Skeletal muscle tissue (tissue), 3 donors: ENCODE measurements at regions not wholly inside any gene's neighbourhood (a gene's known extent, or its start where the extent isn't known, plus 50 kb on each side); places are given as distances from the start of the nearest gene placed in this dataset.

Experiments used
- H3K27ac ChIP-seq: one replicate; pipeline ENCODE4 v1.7.0; 2013; ENCODE audit warnings: mild to moderate bottlenecking, low read depth, low read length, inconsistent platforms
- H3K27me3 ChIP-seq, 3 donors: one replicate each; pipeline ENCODE4 v1.7.0; 2013; ENCODE audit warnings: low read length in 3 of 3; ENCODE audit not compliant: control insufficient read depth in 3 of 3, insufficient read depth in 3 of 3
- H3K36me3 ChIP-seq, 3 donors: one replicate each; pipeline ENCODE4 v1.7.0; 2013; ENCODE audit warnings: low read length in 3 of 3; ENCODE audit not compliant: control insufficient read depth in 3 of 3, insufficient read depth in 3 of 3
- H3K4me1 ChIP-seq, 3 donors: one replicate each; pipeline ENCODE4 v1.7.0; 2013; ENCODE audit warnings: low read length in 3 of 3, mild to moderate bottlenecking in 3 of 3; ENCODE audit not compliant: control insufficient read depth in 3 of 3, insufficient read depth in 3 of 3
- H3K4me3 ChIP-seq, 3 donors: one replicate each; pipeline ENCODE4 v1.7.0; 2013; ENCODE audit warnings: low read length in 3 of 3
- H3K9ac ChIP-seq, 3 donors: one replicate each; pipeline ENCODE4 v1.7.0; 2013; ENCODE audit warnings: low read length in 3 of 3, mild to moderate bottlenecking in 3 of 3, moderate library complexity in 2 of 3, low read depth in 1 of 3
- H3K9me3 ChIP-seq, 3 donors: one replicate each; pipeline ENCODE4 v1.7.0; 2013; ENCODE audit warnings: low read length in 3 of 3; ENCODE audit not compliant: control insufficient read depth in 3 of 3
- donor health status: Osteomylitis.

GRCh38 chrX:139203651-139204570 lies 326.6 kb upstream of the F9 start:
- Histone ChIP-seq H3K9ac (peak overlapping the region; percentile 43 to 80 (median 75)), H3K27ac (peak overlapping the region; percentile 80), H3K9me3 (no peaks in the 10 kb centered on the region), H3K36me3 (no peaks in the 10 kb centered on the region), H3K4me3 (peak overlapping the region; percentile 51 to 70 (median 64)), H3K4me1 (peaks cover 0 to 6% (median 6%) of the 10 kb centered on the region in 3 donors), H3K27me3 (peaks cover 0 to 4% (median 0%) of the 10 kb centered on the region in 3 donors)

GRCh38 chrX:139202742-139203420 lies 327.7 kb upstream of the F9 start:
- Histone ChIP-seq H3K9me3 (no peaks in the 10 kb centered on the region), H3K27me3 (peaks cover 0 to 4% (median 0%) of the 10 kb centered on the region in 3 donors), H3K36me3 (no peaks in the 10 kb centered on the region), H3K4me3 (no peak overlapping the region), H3K9ac (peak overlapping the region in 1 of 3 donors; percentile 33), H3K4me1 (peaks cover 0 to 6% (median 6%) of the 10 kb centered on the region in 3 donors), H3K27ac (peak overlapping the region; percentile 5)

GRCh38 chrX:139201924-139202323 lies 328.6 kb upstream of the F9 start:
- H3K27ac ChIP-seq, result no peak overlapping the region
- no peaks in the 10 kb centered on the region for H3K36me3 ChIP-seq
- H3K27me3 ChIP-seq, result peaks cover 0 to 1% (median 0%) of the 10 kb centered on the region in 3 donors

GRCh38 chrX:139200793-139201192 lies 329.7 kb upstream of the F9 start:
- H3K27me3 ChIP-seq, result no peaks in the 10 kb centered on the region
- no peak overlapping the region for H3K27ac ChIP-seq
- H3K9ac ChIP-seq, result no peak overlapping the region
- no peaks in the 10 kb centered on the region for H3K9me3 ChIP-seq
- H3K4me1 ChIP-seq, result peaks cover 0 to 11% (median 6%) of the 10 kb centered on the region in 3 donors
- H3K36me3 ChIP-seq, result no peaks in the 10 kb centered on the region
- H3K4me3 ChIP-seq, result no peak overlapping the region

More at GRCh38 chrX:139201924-139202323, 328.6 kb upstream of the F9 start:
- H3K4me1 ChIP-seq, result peaks cover 0 to 6% (median 6%) of the 10 kb centered on the region in 3 donors
- H3K4me3 ChIP-seq, result no peak overlapping the region
- H3K9ac ChIP-seq, result no peak overlapping the region
- H3K9me3 ChIP-seq, result no peaks in the 10 kb centered on the region

- no peak overlapping the region for H3K27ac ChIP-seq
- no peaks in the 10 kb centered on the region for H3K27me3 ChIP-seq
- no peaks in the 10 kb centered on the region for H3K9me3 ChIP-seq
Measured at GRCh38 chrX:139200346-139200745, 330.2 kb upstream of the F9 start.

GRCh38 chrX:139199933-139200332 lies 330.6 kb upstream of the F9 start:
- H3K27ac ChIP-seq, result peak overlapping the region; percentile 38

More at GRCh38 chrX:139200346-139200745, 330.2 kb upstream of the F9 start:
- Histone ChIP-seq H3K9ac (no peak overlapping the region), H3K4me1 (peaks cover 0 to 11% (median 6%) of the 10 kb centered on the region in 3 donors), H3K36me3 (no peaks in the 10 kb centered on the region), H3K4me3 (no peak overlapping the region)

GRCh38 chrX:139198936-139199335 lies 331.6 kb upstream of the F9 start:
- Histone ChIP-seq H3K4me3 (no peak overlapping the region), H3K36me3 (no peaks in the 10 kb centered on the region), H3K9me3 (no peaks in the 10 kb centered on the region), H3K27ac (no peak overlapping the region), H3K9ac (no peak overlapping the region), H3K27me3 (no peaks in the 10 kb centered on the region), H3K4me1 (peaks cover 0 to 11% (median 6%) of the 10 kb centered on the region in 3 donors)

More at GRCh38 chrX:139199933-139200332, 330.6 kb upstream of the F9 start:
- no peaks in the 10 kb centered on the region for H3K27me3 ChIP-seq
- no peak overlapping the region for H3K9ac ChIP-seq
- H3K4me1 ChIP-seq, result peaks cover 0 to 11% (median 6%) of the 10 kb centered on the region in 3 donors
- no peak overlapping the region for H3K4me3 ChIP-seq
- H3K9me3 ChIP-seq, result no peaks in the 10 kb centered on the region
- no peaks in the 10 kb centered on the region for H3K36me3 ChIP-seq

GRCh38 chrX:139196890-139197289 lies 333.6 kb upstream of the F9 start:
- Histone ChIP-seq H3K9ac (no peak overlapping the region), H3K36me3 (no peaks in the 10 kb centered on the region), H3K27ac (no peak overlapping the region), H3K4me1 (peaks cover 0 to 13% (median 6%) of the 10 kb centered on the region in 3 donors), H3K4me3 (no peak overlapping the region), H3K9me3 (no peaks in the 10 kb centered on the region), H3K27me3 (no peaks in the 10 kb centered on the region)

GRCh38 chrX:139194571-139195280 lies 335.8 kb upstream of the F9 start:
- no peaks in the 10 kb centered on the region for H3K9me3 ChIP-seq
- no peaks in the 10 kb centered on the region for H3K27me3 ChIP-seq
- peak overlapping the region; percentile 63 to 72 (median 66) for H3K4me3 ChIP-seq
- H3K4me1 ChIP-seq, result peaks cover 0 to 11% (median 3%) of the 10 kb centered on the region in 3 donors
- H3K27ac ChIP-seq, result peak overlapping the region; percentile 93
- H3K36me3 ChIP-seq, result no peaks in the 10 kb centered on the region
- peak overlapping the region; percentile 68 to 83 (median 71) for H3K9ac ChIP-seq
